ENCODE measurements at regions not wholly inside any gene's neighbourhood (a gene's known extent, or its start where the extent isn't known, plus 50 kb on each side); places are given as distances from the start of the nearest gene placed in this dataset.

GRCh38 chr12:66044731-66045130 is 85.8 kb downstream of the LLPH start:
- TF ChIP-seq, protein P1, sequence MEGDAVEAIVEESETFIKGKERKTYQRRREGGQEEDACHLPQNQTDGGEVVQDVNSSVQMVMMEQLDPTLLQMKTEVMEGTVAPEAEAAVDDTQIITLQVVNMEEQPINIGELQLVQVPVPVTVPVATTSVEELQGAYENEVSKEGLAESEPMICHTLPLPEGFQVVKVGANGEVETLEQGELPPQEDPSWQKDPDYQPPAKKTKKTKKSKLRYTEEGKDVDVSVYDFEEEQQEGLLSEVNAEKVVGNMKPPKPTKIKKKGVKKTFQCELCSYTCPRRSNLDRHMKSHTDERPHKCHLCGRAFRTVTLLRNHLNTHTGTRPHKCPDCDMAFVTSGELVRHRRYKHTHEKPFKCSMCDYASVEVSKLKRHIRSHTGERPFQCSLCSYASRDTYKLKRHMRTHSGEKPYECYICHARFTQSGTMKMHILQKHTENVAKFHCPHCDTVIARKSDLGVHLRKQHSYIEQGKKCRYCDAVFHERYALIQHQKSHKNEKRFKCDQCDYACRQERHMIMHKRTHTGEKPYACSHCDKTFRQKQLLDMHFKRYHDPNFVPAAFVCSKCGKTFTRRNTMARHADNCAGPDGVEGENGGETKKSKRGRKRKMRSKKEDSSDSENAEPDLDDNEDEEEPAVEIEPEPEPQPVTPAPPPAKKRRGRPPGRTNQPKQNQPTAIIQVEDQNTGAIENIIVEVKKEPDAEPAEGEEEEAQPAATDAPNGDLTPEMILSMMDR (IDR thresholded peaks at IDR 0.05) = no peak
- no peak for TF ChIP-seq POLR2A (IDR thresholded peaks at IDR 0.05)
- 69 to 81% methylated on average over 2 to 4 of the region's 4 CpGs for WGBS, 2 donors
- H3K27ac ChIP-seq = no peak overlapping the region
- H3K36me3 ChIP-seq = no peaks in the 10 kb centered on the region
- intact Hi-C loops (cut with DNase I) = no loop called here
- no peaks in the 10 kb centered on the region for H3K4me1 ChIP-seq
- no peak overlapping the region for H3K4me3 ChIP-seq
- H3K27me3 ChIP-seq = no peaks in the 10 kb centered on the region
- H3K9me3 ChIP-seq = no peaks in the 10 kb centered on the region
- DNase-seq = no peak

GRCh38 chr12:66043035-66043434 is 87.5 kb downstream of the LLPH start:
- intact Hi-C loops (cut with DNase I) = no loop called here
- Histone ChIP-seq H3K4me3 (no peak overlapping the region), H3K4me1 (no peaks in the 10 kb centered on the region), H3K9me3 (no peaks in the 10 kb centered on the region), H3K36me3 (no peaks in the 10 kb centered on the region), H3K27me3 (no peaks in the 10 kb centered on the region), H3K27ac (no peak overlapping the region)
- TF ChIP-seq, protein P1 (IDR thresholded peaks at IDR 0.05) = no peak
- no peak for TF ChIP-seq POLR2A (IDR thresholded peaks at IDR 0.05)
- 57 to 64% methylated on average over 3 of the region's 3 CpGs for WGBS, 2 donors
- DNase-seq = no peak

GRCh38 chr12:66041651-66042363 is 88.7 kb downstream of the LLPH start:
- DNase-seq = no peak
- H3K36me3 ChIP-seq = no peaks in the 10 kb centered on the region
- no peak overlapping the region for H3K4me3 ChIP-seq
- no peaks in the 10 kb centered on the region for H3K9me3 ChIP-seq
- no peaks in the 10 kb centered on the region for H3K4me1 ChIP-seq
- no peaks in the 10 kb centered on the region for H3K27me3 ChIP-seq
- TF ChIP-seq, protein P1 (IDR thresholded peaks at IDR 0.05) = no peak
- no peak for TF ChIP-seq POLR2A (IDR thresholded peaks at IDR 0.05)
- WGBS, 2 donors = 81 to 86% methylated on average over 10 of the region's 10 CpGs
- intact Hi-C loops (cut with DNase I) = no loop called here
- H3K27ac ChIP-seq = no peak overlapping the region

GRCh38 chr12:66036317-66036716 is 94.2 kb downstream of the LLPH start:
- Histone ChIP-seq H3K27me3 (peaks cover 0 to 8% (median 0%) of the 10 kb centered on the region in 4 donors), H3K4me1 (peaks cover 0 to 6% (median 4%) of the 10 kb centered on the region in 3 donors), H3K36me3 (no peaks in the 10 kb centered on the region), H3K4me3 (no peak overlapping the region), H3K27ac (no peak overlapping the region), H3K9me3 (no peaks in the 10 kb centered on the region)
- 0 to 6% methylated on average over 1 to 4 of the region's 4 CpGs for WGBS, 2 donors
- no peak for TF ChIP-seq POLR2A (IDR thresholded peaks at IDR 0.05)
- TF ChIP-seq, protein P1 (IDR thresholded peaks at IDR 0.05) = no peak
- intact Hi-C loops (cut with DNase I) = no loop called here
- no peak for DNase-seq

DNA sequence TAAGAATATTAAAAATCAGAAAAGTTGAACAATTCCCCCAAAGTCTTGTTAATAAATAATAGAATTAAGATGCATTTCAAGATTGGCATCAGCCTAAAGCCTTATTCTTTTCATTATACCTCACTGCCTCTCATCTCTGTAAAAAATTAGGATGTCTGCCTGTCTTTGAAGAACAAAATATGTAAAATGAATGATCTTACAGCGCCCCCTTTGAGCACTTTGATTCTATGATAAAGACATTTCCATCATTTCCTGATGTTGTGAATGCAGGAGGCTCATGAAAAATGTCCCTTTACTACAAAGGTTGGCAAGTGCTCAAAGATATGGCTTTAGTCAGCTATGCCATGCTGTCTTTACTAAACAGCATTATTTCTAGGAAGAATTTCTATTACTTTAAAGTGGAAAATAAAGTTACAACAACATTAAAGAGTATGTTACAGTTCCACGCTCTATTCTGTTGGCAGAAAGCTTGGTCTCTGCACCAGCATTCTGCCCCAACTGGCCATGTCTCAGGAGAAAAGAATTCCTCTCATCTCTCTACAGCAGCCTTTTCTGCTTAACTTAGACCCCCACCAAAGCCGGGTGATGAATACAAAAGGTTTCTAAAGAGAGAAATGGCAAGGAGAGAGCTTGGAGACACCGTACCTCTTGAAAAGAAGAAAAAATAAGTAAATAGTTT is 95.1 kb downstream of the LLPH start:
- intact Hi-C loops (cut with DNase I) = no loop called here
- H3K4me3 ChIP-seq = no peak overlapping the region
- no peak overlapping the region for H3K27ac ChIP-seq
- WGBS, 2 donors = 46 to 47% methylated on average over 4 of the region's 4 CpGs
- no peaks in the 10 kb centered on the region for H3K36me3 ChIP-seq
- H3K27me3 ChIP-seq = peaks cover 0 to 8% (median 0%) of the 10 kb centered on the region in 4 donors
- H3K9me3 ChIP-seq = no peaks in the 10 kb centered on the region
- DNase-seq = no peak
- H3K4me1 ChIP-seq = peaks cover 0 to 6% (median 4%) of the 10 kb centered on the region in 3 donors
- TF ChIP-seq POLR2A (IDR thresholded peaks at IDR 0.05) = no peak
- TF ChIP-seq, protein P1 (IDR thresholded peaks at IDR 0.05) = peak in 3 of 6 experiments; percentile 24 to 38 (median 26)
